ENCODE measurements at regions not wholly inside any gene's neighbourhood (a gene's known extent, or its start where the extent isn't known, plus 50 kb on each side); places are given as distances from the start of the nearest gene placed in this dataset.

DNA sequence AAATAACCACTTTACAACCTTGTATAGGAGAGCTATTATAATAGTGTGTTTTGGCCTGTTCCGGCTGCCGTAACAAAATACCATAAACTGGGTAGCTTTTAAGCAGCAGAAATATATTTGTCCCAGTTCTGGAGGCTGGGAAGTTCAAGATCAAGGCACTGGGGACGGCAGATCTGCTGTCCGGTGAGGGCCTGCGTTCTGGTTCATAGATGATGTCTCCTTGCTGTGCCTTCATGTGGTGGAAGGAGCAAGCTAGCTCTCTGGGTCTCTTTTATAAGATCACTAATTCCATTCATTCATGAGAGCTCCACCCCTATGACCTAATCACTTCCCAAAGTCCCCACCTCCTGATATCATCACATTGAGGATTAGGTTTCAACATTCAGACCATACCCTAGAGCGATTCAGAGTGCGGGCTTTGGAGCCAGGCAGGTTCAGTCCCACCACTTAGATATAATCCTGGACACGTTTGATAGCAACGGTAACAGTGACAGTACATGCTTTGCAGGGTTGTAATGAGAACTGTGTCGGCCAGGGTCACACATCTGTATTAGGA is 76.2 kb upstream of the ZFHX3 start (continued):
- TF ChIP-seq, protein P1, sequence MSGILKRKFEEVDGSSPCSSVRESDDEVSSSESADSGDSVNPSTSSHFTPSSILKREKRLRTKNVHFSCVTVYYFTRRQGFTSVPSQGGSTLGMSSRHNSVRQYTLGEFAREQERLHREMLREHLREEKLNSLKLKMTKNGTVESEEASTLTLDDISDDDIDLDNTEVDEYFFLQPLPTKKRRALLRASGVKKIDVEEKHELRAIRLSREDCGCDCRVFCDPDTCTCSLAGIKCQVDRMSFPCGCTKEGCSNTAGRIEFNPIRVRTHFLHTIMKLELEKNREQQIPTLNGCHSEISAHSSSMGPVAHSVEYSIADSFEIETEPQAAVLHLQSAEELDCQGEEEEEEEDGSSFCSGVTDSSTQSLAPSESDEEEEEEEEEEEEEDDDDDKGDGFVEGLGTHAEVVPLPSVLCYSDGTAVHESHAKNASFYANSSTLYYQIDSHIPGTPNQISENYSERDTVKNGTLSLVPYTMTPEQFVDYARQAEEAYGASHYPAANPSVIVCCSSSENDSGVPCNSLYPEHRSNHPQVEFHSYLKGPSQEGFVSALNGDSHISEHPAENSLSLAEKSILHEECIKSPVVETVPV (CRISPR knock-in tag; IDR thresholded peaks at IDR 0.05): no peak
- TF ChIP-seq ZFP30 (CRISPR knock-in tag; IDR thresholded peaks at IDR 0.05): no peak
- TF ChIP-seq, protein P2, sequence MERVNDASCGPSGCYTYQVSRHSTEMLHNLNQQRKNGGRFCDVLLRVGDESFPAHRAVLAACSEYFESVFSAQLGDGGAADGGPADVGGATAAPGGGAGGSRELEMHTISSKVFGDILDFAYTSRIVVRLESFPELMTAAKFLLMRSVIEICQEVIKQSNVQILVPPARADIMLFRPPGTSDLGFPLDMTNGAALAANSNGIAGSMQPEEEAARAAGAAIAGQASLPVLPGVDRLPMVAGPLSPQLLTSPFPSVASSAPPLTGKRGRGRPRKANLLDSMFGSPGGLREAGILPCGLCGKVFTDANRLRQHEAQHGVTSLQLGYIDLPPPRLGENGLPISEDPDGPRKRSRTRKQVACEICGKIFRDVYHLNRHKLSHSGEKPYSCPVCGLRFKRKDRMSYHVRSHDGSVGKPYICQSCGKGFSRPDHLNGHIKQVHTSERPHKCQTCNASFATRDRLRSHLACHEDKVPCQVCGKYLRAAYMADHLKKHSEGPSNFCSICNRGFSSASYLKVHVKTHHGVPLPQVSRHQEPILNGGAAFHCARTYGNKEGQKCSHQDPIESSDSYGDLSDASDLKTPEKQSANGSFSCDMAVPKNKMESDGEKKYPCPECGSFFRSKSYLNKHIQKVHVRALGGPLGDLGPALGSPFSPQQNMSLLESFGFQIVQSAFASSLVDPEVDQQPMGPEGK (CRISPR knock-in tag; IDR thresholded peaks at IDR 0.05; ENCODE audit: borderline replicate concordance): no peak

DNA sequence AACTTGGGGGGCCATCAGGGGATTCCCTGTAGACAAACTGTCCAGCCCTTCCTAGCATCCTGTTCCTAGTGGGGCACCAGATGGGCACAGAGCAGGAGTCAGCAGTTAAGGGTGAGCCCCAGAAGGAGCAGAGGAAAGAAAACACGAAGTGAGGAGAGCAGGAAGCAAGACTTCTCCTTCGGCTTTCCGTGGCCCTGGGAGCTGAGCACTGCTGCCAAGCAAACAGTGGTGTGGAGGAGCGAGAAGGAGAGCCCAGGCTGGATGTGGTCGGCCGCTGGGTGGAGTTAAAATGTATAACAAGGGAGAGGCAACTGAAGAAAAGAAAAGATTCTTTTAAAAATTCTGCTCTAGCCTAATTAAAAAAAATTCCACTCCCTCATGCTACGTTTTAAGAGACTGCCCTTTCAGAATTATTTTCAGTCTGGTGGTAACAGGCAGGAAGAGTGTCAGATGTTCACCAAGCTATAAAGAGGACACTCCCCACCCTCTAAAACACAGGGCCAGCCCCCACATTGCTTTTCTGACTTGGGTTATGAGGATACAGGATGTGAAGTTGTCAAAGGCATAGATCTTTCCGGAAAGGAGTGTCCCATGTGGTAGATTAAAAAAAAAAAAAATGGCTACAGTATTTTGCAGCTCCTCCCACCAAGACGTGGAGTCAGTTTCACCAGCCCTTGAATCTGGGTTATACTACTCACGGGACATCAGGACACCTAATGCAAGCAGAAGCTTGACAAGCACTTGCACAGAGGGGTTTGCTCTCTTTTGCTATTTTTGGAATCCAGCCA is 74.9 kb upstream of the ZFHX3 start:
- no peak for ATAC-seq
- TF ChIP-seq TCF4 (CRISPR knock-in tag; IDR thresholded peaks at IDR 0.05; ENCODE audit: borderline replicate concordance) (no peak), ZFP30 (CRISPR knock-in tag; IDR thresholded peaks at IDR 0.05) (no peak), RARB (CRISPR knock-in tag; IDR thresholded peaks at IDR 0.05) (no peak), ZC3H10 (CRISPR knock-in tag; IDR thresholded peaks at IDR 0.05) (no peak), BACH2 (CRISPR knock-in tag; IDR thresholded peaks at IDR 0.05; ENCODE audit: borderline replicate concordance) (no peak), ZNF565 (CRISPR knock-in tag; conservative IDR thresholded peaks at IDR 0.05; ENCODE audit: low read depth) (no peak), OSR1 (CRISPR knock-in tag; IDR thresholded peaks at IDR 0.05) (no peak), PPARA (CRISPR knock-in tag; IDR thresholded peaks at IDR 0.05; ENCODE audit: borderline replicate concordance) (no peak), ZFP3 (CRISPR knock-in tag; IDR thresholded peaks at IDR 0.05) (no peak), TOX (CRISPR knock-in tag; IDR thresholded peaks at IDR 0.05; ENCODE audit: borderline replicate concordance) (no peak), ESRRG (CRISPR knock-in tag; IDR thresholded peaks at IDR 0.05) (no peak), ISL1 (CRISPR knock-in tag; IDR thresholded peaks at IDR 0.05) (no peak)
- TF ChIP-seq, protein P3, sequence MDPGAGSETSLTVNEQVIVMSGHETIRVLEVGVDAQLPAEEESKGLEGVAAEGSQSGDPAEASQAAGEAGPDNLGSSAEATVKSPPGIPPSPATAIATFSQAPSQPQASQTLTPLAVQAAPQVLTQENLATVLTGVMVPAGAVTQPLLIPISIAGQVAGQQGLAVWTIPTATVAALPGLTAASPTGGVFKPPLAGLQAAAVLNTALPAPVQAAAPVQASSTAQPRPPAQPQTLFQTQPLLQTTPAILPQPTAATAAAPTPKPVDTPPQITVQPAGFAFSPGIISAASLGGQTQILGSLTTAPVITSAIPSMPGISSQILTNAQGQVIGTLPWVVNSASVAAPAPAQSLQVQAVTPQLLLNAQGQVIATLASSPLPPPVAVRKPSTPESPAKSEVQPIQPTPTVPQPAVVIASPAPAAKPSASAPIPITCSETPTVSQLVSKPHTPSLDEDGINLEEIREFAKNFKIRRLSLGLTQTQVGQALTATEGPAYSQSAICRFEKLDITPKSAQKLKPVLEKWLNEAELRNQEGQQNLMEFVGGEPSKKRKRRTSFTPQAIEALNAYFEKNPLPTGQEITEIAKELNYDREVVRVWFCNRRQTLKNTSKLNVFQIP (CRISPR knock-in tag; IDR thresholded peaks at IDR 0.05; ENCODE audit: borderline replicate concordance, low read depth): no peak
- TF ChIP-seq, protein P4, sequence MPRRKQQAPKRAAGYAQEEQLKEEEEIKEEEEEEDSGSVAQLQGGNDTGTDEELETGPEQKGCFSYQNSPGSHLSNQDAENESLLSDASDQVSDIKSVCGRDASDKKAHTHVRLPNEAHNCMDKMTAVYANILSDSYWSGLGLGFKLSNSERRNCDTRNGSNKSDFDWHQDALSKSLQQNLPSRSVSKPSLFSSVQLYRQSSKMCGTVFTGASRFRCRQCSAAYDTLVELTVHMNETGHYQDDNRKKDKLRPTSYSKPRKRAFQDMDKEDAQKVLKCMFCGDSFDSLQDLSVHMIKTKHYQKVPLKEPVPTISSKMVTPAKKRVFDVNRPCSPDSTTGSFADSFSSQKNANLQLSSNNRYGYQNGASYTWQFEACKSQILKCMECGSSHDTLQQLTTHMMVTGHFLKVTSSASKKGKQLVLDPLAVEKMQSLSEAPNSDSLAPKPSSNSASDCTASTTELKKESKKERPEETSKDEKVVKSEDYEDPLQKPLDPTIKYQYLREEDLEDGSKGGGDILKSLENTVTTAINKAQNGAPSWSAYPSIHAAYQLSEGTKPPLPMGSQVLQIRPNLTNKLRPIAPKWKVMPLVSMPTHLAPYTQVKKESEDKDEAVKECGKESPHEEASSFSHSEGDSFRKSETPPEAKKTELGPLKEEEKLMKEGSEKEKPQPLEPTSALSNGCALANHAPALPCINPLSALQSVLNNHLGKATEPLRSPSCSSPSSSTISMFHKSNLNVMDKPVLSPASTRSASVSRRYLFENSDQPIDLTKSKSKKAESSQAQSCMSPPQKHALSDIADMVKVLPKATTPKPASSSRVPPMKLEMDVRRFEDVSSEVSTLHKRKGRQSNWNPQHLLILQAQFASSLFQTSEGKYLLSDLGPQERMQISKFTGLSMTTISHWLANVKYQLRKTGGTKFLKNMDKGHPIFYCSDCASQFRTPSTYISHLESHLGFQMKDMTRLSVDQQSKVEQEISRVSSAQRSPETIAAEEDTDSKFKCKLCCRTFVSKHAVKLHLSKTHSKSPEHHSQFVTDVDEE (CRISPR knock-in tag; IDR thresholded peaks at IDR 0.05): no peak
- TF ChIP-seq, protein P5, sequence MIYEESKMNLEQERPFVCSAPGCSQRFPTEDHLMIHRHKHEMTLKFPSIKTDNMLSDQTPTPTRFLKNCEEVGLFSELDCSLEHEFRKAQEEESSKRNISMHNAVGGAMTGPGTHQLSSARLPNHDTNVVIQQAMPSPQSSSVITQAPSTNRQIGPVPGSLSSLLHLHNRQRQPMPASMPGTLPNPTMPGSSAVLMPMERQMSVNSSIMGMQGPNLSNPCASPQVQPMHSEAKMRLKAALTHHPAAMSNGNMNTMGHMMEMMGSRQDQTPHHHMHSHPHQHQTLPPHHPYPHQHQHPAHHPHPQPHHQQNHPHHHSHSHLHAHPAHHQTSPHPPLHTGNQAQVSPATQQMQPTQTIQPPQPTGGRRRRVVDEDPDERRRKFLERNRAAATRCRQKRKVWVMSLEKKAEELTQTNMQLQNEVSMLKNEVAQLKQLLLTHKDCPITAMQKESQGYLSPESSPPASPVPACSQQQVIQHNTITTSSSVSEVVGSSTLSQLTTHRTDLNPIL (CRISPR knock-in tag; IDR thresholded peaks at IDR 0.05; ENCODE audit: low read depth): no peak
- TF ChIP-seq, protein P1 (CRISPR knock-in tag; IDR thresholded peaks at IDR 0.05): no peak

DNA sequence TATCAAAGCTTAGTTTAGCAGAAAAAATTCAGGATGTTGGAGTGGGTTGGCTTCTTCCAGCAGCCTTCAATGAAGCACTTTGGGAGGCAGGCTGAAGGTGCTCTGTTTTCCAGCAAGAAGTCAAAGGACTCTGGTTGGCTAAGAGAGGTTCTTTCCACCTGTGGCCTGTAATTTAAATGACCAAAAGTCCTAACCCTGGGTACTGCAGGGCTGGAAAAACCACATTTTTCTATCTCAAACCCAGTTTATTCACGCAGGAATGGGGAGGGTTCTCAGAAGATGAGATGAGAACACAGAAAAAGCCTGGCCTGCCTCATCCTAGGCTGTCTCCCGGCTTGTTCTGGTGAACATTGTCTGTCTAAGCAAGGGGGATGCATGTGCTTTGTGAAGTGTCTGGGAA is 68.6 kb upstream of the ZFHX3 start:
- no peak for ATAC-seq
- no peak for TF ChIP-seq ISL1 (CRISPR knock-in tag; IDR thresholded peaks at IDR 0.05)
- no peak for TF ChIP-seq TOX (CRISPR knock-in tag; IDR thresholded peaks at IDR 0.05; ENCODE audit: borderline replicate concordance)
- TF ChIP-seq ESRRG (CRISPR knock-in tag; IDR thresholded peaks at IDR 0.05): no peak
- TF ChIP-seq ZFP30 (CRISPR knock-in tag; IDR thresholded peaks at IDR 0.05): no peak
- no peak for TF ChIP-seq ZNF565 (CRISPR knock-in tag; conservative IDR thresholded peaks at IDR 0.05; ENCODE audit: low read depth)
- no peak for TF ChIP-seq OSR1 (CRISPR knock-in tag; IDR thresholded peaks at IDR 0.05)
- TF ChIP-seq, protein P3 (CRISPR knock-in tag; IDR thresholded peaks at IDR 0.05; ENCODE audit: borderline replicate concordance, low read depth): no peak
- no peak for TF ChIP-seq ARNTL (CRISPR knock-in tag; IDR thresholded peaks at IDR 0.05; ENCODE audit: borderline replicate concordance, low read depth)
- no peak for TF ChIP-seq ZC3H10 (CRISPR knock-in tag; IDR thresholded peaks at IDR 0.05)
- no peak for TF ChIP-seq SNAI2 (CRISPR knock-in tag; IDR thresholded peaks at IDR 0.05)
- TF ChIP-seq PPARA (CRISPR knock-in tag; IDR thresholded peaks at IDR 0.05; ENCODE audit: borderline replicate concordance): no peak
- TF ChIP-seq BACH2 (CRISPR knock-in tag; IDR thresholded peaks at IDR 0.05; ENCODE audit: borderline replicate concordance): no peak
- TF ChIP-seq, protein P4 (CRISPR knock-in tag; IDR thresholded peaks at IDR 0.05): no peak

All from SK-N-SH treated with all-trans-retinoic acid at 6 μM for 48 hours (cell line).